HG03378 (cell line): ENCODE measurements at regions not wholly inside any gene's neighbourhood (a gene's known extent, or its start where the extent isn't known, plus 50 kb on each side); places are given as distances from the start of the nearest gene placed in this dataset.

Experiments used
- ATAC-seq: cut with Tn5 transposase; IDR thresholded peaks from one replicate; pipeline ENCODE4 v1.9.1; 2021; ENCODE audit warnings: mild to moderate bottlenecking, moderate library complexity; ENCODE audit not compliant: unreplicated experiment

DNA sequence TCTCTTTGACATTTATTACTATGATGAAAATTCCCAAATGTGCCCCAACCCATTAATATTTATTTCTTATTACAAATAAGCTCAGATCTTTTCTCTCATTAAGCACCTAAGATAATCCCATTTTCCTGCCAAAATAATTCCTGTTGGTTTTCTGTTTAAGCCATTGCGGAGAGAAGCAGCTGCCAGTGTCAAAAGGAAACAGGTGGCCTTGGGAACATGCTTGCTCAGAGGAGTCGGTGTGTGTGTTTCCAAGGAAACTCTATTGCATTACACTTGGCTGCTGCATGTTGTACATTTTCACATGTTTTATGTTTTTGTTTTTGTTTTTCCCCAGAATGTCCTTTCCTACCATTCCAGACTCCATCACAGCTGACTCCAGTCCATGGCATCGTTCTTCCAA lies 56.4 kb downstream of the CD24 start:
- no peak for ATAC-seq

DNA sequence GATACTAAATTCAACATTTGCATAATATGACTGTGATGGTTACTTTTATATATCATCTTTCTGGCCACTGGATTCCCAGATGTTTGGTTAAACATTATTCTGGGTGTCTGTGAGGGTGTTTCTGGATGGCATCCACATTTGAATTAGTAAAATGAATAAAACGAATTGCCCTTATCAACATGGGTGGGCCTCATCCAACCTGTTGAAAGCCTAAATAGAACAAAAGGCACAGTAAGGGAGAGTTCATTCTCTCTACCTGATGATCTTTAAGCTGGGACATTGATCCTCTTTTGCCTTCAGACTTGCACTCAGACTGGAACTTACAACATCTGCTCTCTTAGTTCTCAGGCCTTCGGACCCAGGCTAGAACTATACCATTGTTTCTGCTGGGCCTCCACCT lies 57.6 kb downstream of the CD24 start:
- ATAC-seq: no peak

GRCh38 chr6:106913676-106914280 lies 60.8 kb downstream of the CD24 start:
- no peak for ATAC-seq

GRCh38 chr6:106913111-106913510 lies 61.4 kb downstream of the CD24 start:
- no peak for ATAC-seq

DNA sequence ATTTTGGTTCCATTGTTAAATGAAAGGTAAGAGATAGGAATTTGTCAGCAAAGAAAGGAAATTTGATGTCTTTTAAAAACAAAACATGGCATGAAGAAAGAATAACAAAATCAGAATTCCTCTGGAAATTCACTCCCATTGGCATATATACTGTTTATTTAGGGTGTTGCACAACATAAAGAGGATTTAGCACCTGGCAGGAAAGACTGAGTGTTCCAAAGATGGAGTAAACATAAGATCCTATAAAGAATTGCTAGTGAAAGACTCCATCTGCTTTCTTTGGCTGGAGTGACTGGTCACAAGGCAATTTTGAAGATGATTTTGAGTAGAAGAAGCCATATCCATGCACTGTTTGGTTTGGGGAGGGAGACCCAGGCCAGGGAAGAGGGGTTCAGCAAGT lies 62.4 kb downstream of the CD24 start:
- no peak for ATAC-seq

- ATAC-seq: no peak
Measured at GRCh38 chr6:106910999-106911949, 63.3 kb downstream of the CD24 start.

GRCh38 chr6:106908386-106908840 lies 66.1 kb downstream of the CD24 start:
- ATAC-seq: no peak

GRCh38 chr6:106907754-106908153 lies 66.8 kb downstream of the CD24 start:
- no peak for ATAC-seq

- ATAC-seq: no peak
Measured at GRCh38 chr6:106906232-106906631, 68.3 kb downstream of the CD24 start.

DNA sequence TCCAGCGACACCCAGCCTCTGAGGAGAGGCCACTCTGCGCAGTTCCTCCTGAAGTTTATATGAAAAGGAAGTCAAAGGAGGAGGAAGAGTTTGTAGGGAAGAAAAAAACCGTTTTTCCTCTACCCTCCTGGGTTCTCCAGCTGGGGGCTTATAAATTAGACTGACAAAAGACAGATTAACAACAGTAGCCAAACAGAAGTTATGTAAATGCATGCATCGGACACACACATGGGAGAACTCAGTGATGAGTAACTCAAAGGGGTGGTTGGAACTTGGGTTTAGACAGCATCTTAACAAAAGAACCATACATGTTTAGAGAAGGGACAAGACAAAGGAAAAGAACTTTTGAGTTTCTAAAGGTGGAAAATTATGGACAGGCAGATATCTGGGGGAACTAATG lies 71.2 kb downstream of the CD24 start:
- no peak for ATAC-seq

- no peak for ATAC-seq
Measured at GRCh38 chr6:106901062-106901461, 73.5 kb downstream of the CD24 start.

- ATAC-seq: no peak
Measured at GRCh38 chr6:106899697-106900096, 74.8 kb downstream of the CD24 start.

- no peak for ATAC-seq
Measured at GRCh38 chr6:106897580-106897979, 76.9 kb downstream of the CD24 start.

DNA sequence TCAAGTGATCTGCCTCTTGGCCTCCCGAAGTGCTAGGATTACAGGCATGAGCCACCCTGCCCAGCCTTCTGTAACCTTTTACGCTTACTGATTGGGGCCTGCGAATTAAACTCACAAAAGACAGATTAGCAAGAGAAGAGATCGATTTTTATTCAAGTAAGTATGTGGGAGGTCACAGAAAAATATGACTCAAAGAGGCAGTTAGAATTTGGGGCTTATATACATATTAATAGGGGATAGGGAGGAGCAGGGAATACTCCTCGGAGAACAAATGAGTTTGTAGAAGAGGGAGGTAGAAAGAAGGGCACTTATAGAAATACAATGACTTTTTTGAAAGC lies 78.9 kb downstream of the CD24 start:
- no peak for ATAC-seq

DNA sequence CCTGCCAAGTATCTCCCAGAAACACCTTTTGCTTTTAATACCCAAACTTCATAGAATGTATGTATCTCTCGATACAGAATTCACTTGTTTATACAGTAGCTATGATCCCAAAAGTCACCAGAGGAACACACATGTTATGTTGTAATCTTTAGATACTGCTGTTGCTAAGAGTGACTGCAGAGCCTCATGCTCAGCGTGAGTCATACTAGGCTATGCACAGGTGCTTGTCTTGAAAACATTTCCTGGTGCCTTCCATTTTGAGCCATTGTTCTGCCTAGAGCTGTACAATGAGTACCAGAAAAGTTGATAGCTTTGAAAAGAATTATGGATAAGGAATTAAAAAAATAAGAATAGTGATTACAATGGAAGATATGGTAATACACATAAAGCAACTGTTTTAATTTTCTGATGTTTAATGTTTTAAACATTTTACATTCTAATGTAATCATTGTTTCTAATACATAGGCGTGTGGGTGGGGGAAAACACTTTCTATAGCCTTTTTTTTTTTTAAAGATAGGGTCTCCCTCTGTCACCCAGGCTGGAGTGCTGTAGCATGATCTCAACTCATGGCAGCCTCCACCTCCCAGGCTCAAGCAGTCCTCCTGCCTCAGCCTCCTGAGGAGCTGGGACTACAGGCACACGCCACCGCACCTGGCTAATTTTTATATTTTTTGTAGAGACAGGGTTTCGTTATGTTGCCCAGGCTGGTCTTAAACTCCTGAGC lies 79.4 kb downstream of the CD24 start:
- no peak for ATAC-seq

- ATAC-seq: no peak
Measured at GRCh38 chr6:106892186-106892585, 82.3 kb downstream of the CD24 start.

- ATAC-seq: no peak
Measured at GRCh38 chr6:106890447-106890846, 84.1 kb downstream of the CD24 start.

DNA sequence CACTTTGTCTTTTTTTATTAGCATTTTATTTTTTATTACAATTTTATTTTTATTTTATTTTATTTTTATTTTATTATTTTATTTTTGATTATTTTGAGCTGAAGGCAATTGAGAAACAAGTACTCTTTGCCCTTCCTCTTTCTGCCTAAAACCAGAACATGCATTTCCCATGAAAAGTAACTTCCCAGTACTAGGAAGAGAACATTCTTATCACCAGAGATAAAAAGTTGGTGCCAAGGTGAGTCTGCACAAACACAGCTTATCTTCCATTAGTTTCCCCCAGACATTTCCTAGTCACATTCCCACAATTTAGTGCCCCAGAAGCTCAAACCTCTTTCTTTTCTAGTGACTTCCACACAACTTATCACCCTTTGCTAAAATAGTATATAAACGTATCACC lies 84.8 kb downstream of the CD24 start:
- ATAC-seq: no peak

GRCh38 chr6:106886922-106887797 lies 87.4 kb downstream of the CD24 start:
- no peak for ATAC-seq

GRCh38 chr6:106886081-106886843 lies 88.3 kb downstream of the CD24 start:
- no peak for ATAC-seq
